ENCODE measurements at regions not wholly inside any gene's neighbourhood (a gene's known extent, or its start where the extent isn't known, plus 50 kb on each side); places are given as distances from the start of the nearest gene placed in this dataset.

GRCh38 chr2:153819074-153819473 is 52.6 kb upstream of the GALNT13 start:
- no peak for FAIRE-seq

GRCh38 chr2:153819501-153819900 is 52.2 kb upstream of the GALNT13 start:
- no peak for FAIRE-seq

All from G401.6 (cell line).